BJ (cell line): ENCODE measurements at regions not wholly inside any gene's neighbourhood (a gene's known extent, or its start where the extent isn't known, plus 50 kb on each side); places are given as distances from the start of the nearest gene placed in this dataset.

Experiments used
- CTCF ChIA-PET: fragments of 350-600 bp; formaldehyde crosslinking; extraction: SDS; loops from one replicate; lab custom pipeline; 2021; ENCODE audit warnings: antibody characterized with exemption, inconsistent platforms; lab: Yijun Ruan, JAX
- POLR2A ChIA-PET: fragments of 300-600 bp; sonication (Branson Sonifier 250); formaldehyde crosslinking; extraction: SDS; loops from one replicate; lab custom pipeline; 2021; ENCODE audit warnings: antibody characterized with exemption; lab: Charles Lee
- DNase-seq: peaks from one replicate; pipeline ENCODE4 v3.0.0-alpha.2; 2011; ENCODE audit warnings: low read depth
- H3K27me3 ChIP-seq: 2 replicates; pipeline ENCODE4 v1.6.0; 2011; ENCODE audit warnings: low read length; ENCODE audit not compliant: control insufficient read depth, insufficient read depth
- H3K36me3 ChIP-seq: 2 replicates; pipeline ENCODE4 v1.5.1; 2011; ENCODE audit warnings: low read length; ENCODE audit not compliant: control insufficient read depth, insufficient read depth
- H3K4me3 ChIP-seq: 2 replicates; pipeline ENCODE4 v1.5.1; 2011; ENCODE audit warnings: low read depth, mild to moderate bottlenecking, control low read depth, low read length
- CTCF ChIP-seq: IDR thresholded peaks from 2 replicates; pipeline ENCODE4 v1.5.1; 2011; ENCODE audit warnings: low read depth, mild to moderate bottlenecking, control low read depth, inconsistent platforms, low read length, moderate library complexity; ENCODE audit not compliant: insufficient read depth

GRCh38 chr14:80428171-80428570, 216.9 kb upstream of the DIO2 start:
- Histone ChIP-seq H3K36me3 (no peaks in the 10 kb centered on the region), H3K4me3 (no peak overlapping the region), H3K27me3 (no peaks in the 10 kb centered on the region)
- TF ChIP-seq CTCF = no peak
- CTCF ChIA-PET = interaction anchor here (1.2 to 1.4 kb wide), 2 partner anchors 17 to 21 kb away, joined by 3 read pairs; no protein-coding TSS in a partner anchor
- no peak for DNase-seq
- POLR2A ChIA-PET = interaction anchor here (0.6 kb wide), 1 partner anchor 345 kb away, joined by 3 read pairs; no protein-coding TSS in a partner anchor

GRCh38 chr14:80427101-80427500, 215.8 kb upstream of the DIO2 start:
- Histone ChIP-seq H3K4me3 (no peak overlapping the region), H3K27me3 (no peaks in the 10 kb centered on the region), H3K36me3 (no peaks in the 10 kb centered on the region)
- POLR2A ChIA-PET = no interaction called here
- CTCF ChIA-PET = no interaction called here
- no peak for DNase-seq
- no peak for TF ChIP-seq CTCF

- H3K36me3 ChIP-seq = no peaks in the 10 kb centered on the region
- TF ChIP-seq CTCF = no peak
- no peak overlapping the region for H3K4me3 ChIP-seq
- ChIA-PET CTCF (no interaction called here), POLR2A (no interaction called here)
- H3K27me3 ChIP-seq = no peaks in the 10 kb centered on the region
- DNase-seq = no peak
These were observed 215.4 kb upstream of the DIO2 start for GRCh38 chr14:80426683-80427082.

- Histone ChIP-seq H3K27me3 (no peaks in the 10 kb centered on the region), H3K4me3 (no peak overlapping the region), H3K36me3 (no peaks in the 10 kb centered on the region)
- CTCF ChIA-PET = interaction anchor here (0.8 kb wide), 1 partner anchor 370 kb away, joined by 3 read pairs; no protein-coding TSS in a partner anchor
- TF ChIP-seq CTCF = no peak
- DNase-seq = peak; percentile 93
- POLR2A ChIA-PET = no interaction called here
These were observed 214.4 kb upstream of the DIO2 start for GRCh38 chr14:80425686-80426085.

GRCh38 chr14:80419769-80420168, 208.5 kb upstream of the DIO2 start:
- Histone ChIP-seq H3K4me3 (no peak overlapping the region), H3K27me3 (no peaks in the 10 kb centered on the region), H3K36me3 (no peaks in the 10 kb centered on the region)
- ChIA-PET POLR2A (no interaction called here), CTCF (no interaction called here)
- TF ChIP-seq CTCF = no peak
- DNase-seq = no peak
